Activated naive CD8-positive, alpha-beta T cell treated with anti-CD3 and anti-CD28 coated beads, Interleukin-2, amount 50 U/mL, for 24 hours (primary cell): ENCODE measurements at regions not wholly inside any gene's neighbourhood (a gene's known extent, or its start where the extent isn't known, plus 50 kb on each side); places are given as distances from the start of the nearest gene placed in this dataset.

ENCODE experiments used
- ATAC-seq: fragments of 150-1000 bp; cut with Tn5 transposase; one replicate; pipeline ENCODE4 v1.10.0; 2021
- DNase-seq: peaks from one replicate; pipeline ENCODE4 v3.0.0; 2021
- H3K27ac Mint-ChIP-seq: one replicate; pipeline ENCODE4 v1.8.0; 2021; ENCODE audit warnings: mild to moderate bottlenecking, mixed read lengths
- H3K27me3 Mint-ChIP-seq: one replicate; pipeline ENCODE4 v1.8.0; 2021; ENCODE audit warnings: mixed read lengths
- H3K36me3 Mint-ChIP-seq: one replicate; pipeline ENCODE4 v1.8.0; 2021; ENCODE audit warnings: low read depth, mixed read lengths
- H3K4me1 Mint-ChIP-seq: one replicate; pipeline ENCODE4 v1.8.0; 2021; ENCODE audit warnings: mixed read lengths
- H3K4me3 Mint-ChIP-seq: one replicate; pipeline ENCODE4 v1.8.0; 2021; ENCODE audit warnings: mild to moderate bottlenecking, moderate library complexity, mixed read lengths
- H3K9me3 Mint-ChIP-seq: one replicate; pipeline ENCODE4 v1.8.0; 2021; ENCODE audit warnings: mixed read lengths

DNA sequence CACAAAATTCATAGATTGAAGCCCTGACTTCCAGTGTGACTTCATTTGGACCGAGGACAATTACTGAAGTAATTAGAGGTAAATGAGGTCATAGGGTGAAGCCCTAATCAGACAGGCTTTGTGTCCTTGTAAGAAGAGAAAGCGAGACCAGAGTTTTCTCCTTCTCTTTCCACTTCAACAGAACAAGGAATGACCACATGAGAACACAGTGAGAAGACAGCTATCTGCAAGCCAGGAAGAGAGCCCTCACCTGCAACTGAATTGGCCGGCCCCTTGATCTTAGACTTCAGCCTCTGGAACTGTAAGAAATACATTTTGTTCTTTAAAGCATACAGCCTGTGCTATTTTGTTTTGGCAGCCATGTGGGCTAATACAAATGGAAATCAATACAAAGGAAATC is 67.1 kb upstream of the PRKG2 start:
- ATAC-seq (no peak), DNase-seq (no peak)
- Mint-ChIP-seq H3K27me3 (peaks cover 5% of the 10 kb centered on the region), H3K4me3 (no peak overlapping the region), H3K27ac (no peak overlapping the region), H3K9me3 (no peaks in the 10 kb centered on the region), H3K36me3 (no peaks in the 10 kb centered on the region), H3K4me1 (no peaks in the 10 kb centered on the region)

DNA sequence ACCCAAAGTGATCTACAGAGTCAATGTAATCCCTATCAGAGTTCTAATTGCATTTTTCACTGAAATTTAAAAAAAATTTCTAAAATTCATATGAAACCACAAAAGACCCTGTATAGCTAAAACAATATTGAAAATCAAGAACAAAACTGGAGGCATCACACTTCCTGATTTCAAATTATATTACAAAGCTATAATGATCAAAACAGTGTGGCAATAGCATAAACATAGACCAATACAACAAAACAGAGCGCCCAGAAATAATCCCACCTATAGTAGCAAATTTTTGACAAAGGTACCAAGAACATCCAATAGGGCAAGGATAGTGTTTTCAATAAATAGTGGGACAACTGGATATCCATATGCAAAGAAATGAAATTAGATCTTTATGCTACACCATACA is 59.4 kb upstream of the PRKG2 start:
- H3K4me1 Mint-ChIP-seq = no peaks in the 10 kb centered on the region
- ATAC-seq (no peak), DNase-seq (no peak)
- H3K4me3 Mint-ChIP-seq = no peak overlapping the region
- H3K9me3 Mint-ChIP-seq = peaks cover 12% of the 10 kb centered on the region
- peaks cover 2% of the 10 kb centered on the region for H3K27me3 Mint-ChIP-seq
- no peak overlapping the region for H3K27ac Mint-ChIP-seq
- H3K36me3 Mint-ChIP-seq = no peaks in the 10 kb centered on the region

GRCh38 chr4:81272671-81273070 is 57.6 kb upstream of the PRKG2 start:
- H3K36me3 Mint-ChIP-seq = no peaks in the 10 kb centered on the region
- DNase-seq = no peak
- H3K4me1 Mint-ChIP-seq = no peaks in the 10 kb centered on the region
- H3K9me3 Mint-ChIP-seq = peaks cover 14% of the 10 kb centered on the region
- peaks cover 2% of the 10 kb centered on the region for H3K27me3 Mint-ChIP-seq
- no peak overlapping the region for H3K27ac Mint-ChIP-seq
- H3K4me3 Mint-ChIP-seq = no peak overlapping the region
- ATAC-seq = no peak
